IMR-90 (cell line): ENCODE measurements at regions not wholly inside any gene's neighbourhood (a gene's known extent, or its start where the extent isn't known, plus 50 kb on each side); places are given as distances from the start of the nearest gene placed in this dataset.

Experiments
- ATAC-seq: fragments of 200-7000 bp; cut with Tn5 transposase; 2 replicates; pipeline ENCODE4 v1.9.1; 2020; ENCODE audit warnings: low read depth, mild to moderate bottlenecking, moderate library complexity
- BruUV-seq: library from RNA; stranded (reverse); fragments of 400-500 nt; replicated peaks from 2 replicates; lab custom pipeline; 2021; lab: Mats Ljungman, UMichigan
- CTCF ChIA-PET: fragments of 300-600 bp; formaldehyde crosslinking; extraction: SDS; loops from one replicate; lab custom pipeline; 2021; ENCODE audit warnings: antibody characterized with exemption; lab: Yijun Ruan, JAX
- POLR2A ChIA-PET: fragments of 300-600 bp; sonication (Branson Sonifier 250); formaldehyde crosslinking; loops from one replicate; lab custom pipeline; 2022; ENCODE audit warnings: antibody characterized with exemption; ENCODE audit not compliant: unreplicated experiment; lab: Charles Lee
- DNase-seq: peaks from one replicate; pipeline ENCODE4 v3.0.0; 2013
- H2AFZ ChIP-seq: replicated peaks from 2 replicates; pipeline ENCODE3; 2013; ENCODE audit warnings: low read length, mild to moderate bottlenecking; ENCODE audit not compliant: poor library complexity
- H2AK5ac ChIP-seq: 2 replicates; pipeline ENCODE4 v1.6.1; 2013; ENCODE audit warnings: low read depth, low read length, inconsistent platforms
- H2AK9ac ChIP-seq: replicated peaks from 2 replicates; pipeline ENCODE3; 2013; ENCODE audit warnings: mild to moderate bottlenecking, low read depth, low read length, moderate library complexity; ENCODE audit not compliant: poor library complexity
- H2BK120ac ChIP-seq: 2 replicates; pipeline ENCODE4 v1.6.1; 2013; ENCODE audit warnings: low read depth, low read length, inconsistent platforms
- H2BK15ac ChIP-seq: 3 replicates; pipeline ENCODE4 v1.6.1; 2013; ENCODE audit warnings: low read depth, low read length, inconsistent platforms
- H2BK20ac ChIP-seq: 2 replicates; pipeline ENCODE4 v1.6.1; 2013; ENCODE audit warnings: low read depth, mild to moderate bottlenecking, inconsistent platforms, low read length, moderate library complexity
- H2BK5ac ChIP-seq: 2 replicates; pipeline ENCODE4 v1.6.1; 2013; ENCODE audit warnings: mild to moderate bottlenecking, low read depth, low read length, inconsistent platforms; ENCODE audit not compliant: poor library complexity, severe bottlenecking
- H3K14ac ChIP-seq: replicated peaks from 2 replicates; pipeline ENCODE4 v1.6.1; 2013; ENCODE audit warnings: low read depth, low read length, inconsistent platforms
- H3K18ac ChIP-seq: 2 replicates; pipeline ENCODE4 v1.6.1; 2013; ENCODE audit warnings: low read depth, low read length, control low read depth
- H3K23ac ChIP-seq: 2 replicates; pipeline ENCODE4 v1.6.1; 2013; ENCODE audit warnings: low read depth, low read length, inconsistent platforms
- H3K27ac ChIP-seq: 2 replicates; pipeline ENCODE4 v1.5.1; 2013; ENCODE audit warnings: mild to moderate bottlenecking, control low read depth, low read length; ENCODE audit not compliant: insufficient read depth
- H3K27me3 ChIP-seq: 2 replicates; pipeline ENCODE4 v1.6.1; 2013; ENCODE audit warnings: low read length; ENCODE audit not compliant: control insufficient read depth, insufficient read depth
- H3K36me3 ChIP-seq: 2 replicates; pipeline ENCODE4 v1.6.1; 2013; ENCODE audit warnings: low read length, mixed read lengths; ENCODE audit not compliant: control insufficient read depth, insufficient read depth
- H3K4ac ChIP-seq: 2 replicates; pipeline ENCODE4 v1.6.1; 2013; ENCODE audit warnings: low read depth, low read length, inconsistent platforms
- H3K4me1 ChIP-seq: 2 replicates; pipeline ENCODE4 v1.6.1; 2013; ENCODE audit warnings: low read length, mixed read lengths; ENCODE audit not compliant: control insufficient read depth, insufficient read depth
- H3K4me2 ChIP-seq: 2 replicates; pipeline ENCODE4 v1.6.1; 2013; ENCODE audit warnings: low read depth, mild to moderate bottlenecking, control low read depth, low read length, moderate library complexity
- H3K4me3 ChIP-seq: 2 replicates; pipeline ENCODE4 v1.5.1; 2013; ENCODE audit warnings: low read depth, mild to moderate bottlenecking, control low read depth, low read length, moderate library complexity; ENCODE audit not compliant: insufficient read depth
- H3K56ac ChIP-seq: 2 replicates; pipeline ENCODE4 v1.6.1; 2013; ENCODE audit warnings: low read length, inconsistent platforms; ENCODE audit not compliant: insufficient read depth; ENCODE audit errors: extremely low read depth
- H3K79me1 ChIP-seq, 2 experiments: 2 replicates each; pipeline ENCODE4 v1.6.1; 2013; ENCODE audit warnings: low read length in 2 of 2, inconsistent platforms in 1 of 2, low read depth in 1 of 2
- H3K9ac ChIP-seq: 2 replicates; pipeline ENCODE4 v1.6.1; 2013; ENCODE audit warnings: low read depth, low read length, control low read depth
- H3K9me1 ChIP-seq: 2 replicates; pipeline ENCODE4 v1.6.1; 2013; ENCODE audit warnings: low read length, inconsistent platforms; ENCODE audit not compliant: insufficient read depth
- H3K9me3 ChIP-seq: 2 replicates; pipeline ENCODE4 v1.6.1; 2013; ENCODE audit warnings: low read length; ENCODE audit not compliant: control insufficient read depth, insufficient read depth
- H4K20me1 ChIP-seq: 2 replicates; pipeline ENCODE4 v1.6.1; 2013; ENCODE audit warnings: low read length, inconsistent platforms; ENCODE audit not compliant: insufficient read depth
- H4K5ac ChIP-seq: 2 replicates; pipeline ENCODE4 v1.6.1; 2013; ENCODE audit warnings: mild to moderate bottlenecking, low read depth, low read length, control low read depth
- H4K8ac ChIP-seq, 2 experiments: 2 replicates each; pipeline ENCODE4 v1.6.1; 2013; ENCODE audit warnings: low read depth in 2 of 2, low read length in 2 of 2, control low read depth in 1 of 2, inconsistent platforms in 1 of 2
- H4K91ac ChIP-seq: 2 replicates; pipeline ENCODE4 v1.6.1; 2013; ENCODE audit warnings: low read depth, low read length, inconsistent platforms; ENCODE audit not compliant: insufficient read depth
- CEBPB ChIP-seq: IDR thresholded peaks from 2 replicates; pipeline ENCODE4 v1.6.1; 2012; ENCODE audit warnings: low read depth, low read length, improper control_type of control experiment
- CTCF ChIP-seq: conservative IDR thresholded peaks from 2 replicates; pipeline ENCODE4 v1.5.1; 2012; ENCODE audit warnings: mild to moderate bottlenecking, low read depth, low read length, improper control_type of control experiment
- FOS ChIP-seq: fragments of 150-350 bp; IDR thresholded peaks from 2 replicates; pipeline ENCODE4 v1.6.1; 2016; ENCODE audit warnings: low read depth, low read length
- MAFK ChIP-seq: IDR thresholded peaks from 2 replicates; pipeline ENCODE4 v1.6.1; 2012; ENCODE audit warnings: low read depth, low read length, improper control_type of control experiment
- MAZ ChIP-seq: IDR thresholded peaks from 2 replicates; pipeline ENCODE4 v1.6.1; 2012; ENCODE audit warnings: low read depth, mild to moderate bottlenecking, low read length, improper control_type of control experiment, moderate library complexity, borderline replicate concordance
- MXI1 ChIP-seq: IDR thresholded peaks from 2 replicates; pipeline ENCODE4 v1.6.1; 2012; ENCODE audit warnings: low read depth, mild to moderate bottlenecking, low read length, moderate library complexity, borderline replicate concordance
- NFE2L2 ChIP-seq: fragments of 150-350 bp; IDR thresholded peaks from 2 replicates; pipeline ENCODE4 v1.6.1; 2016; ENCODE audit warnings: low read depth, mild to moderate bottlenecking, low read length
- RCOR1 ChIP-seq: IDR thresholded peaks from 2 replicates; pipeline ENCODE4 v1.6.1; 2012; ENCODE audit warnings: mild to moderate bottlenecking, low read length, improper control_type of control experiment; ENCODE audit not compliant: insufficient replicate concordance
- RFX5 ChIP-seq: IDR thresholded peaks from 2 replicates; pipeline ENCODE4 v1.8.0; 2012; ENCODE audit warnings: low read depth, mild to moderate bottlenecking, low read length, moderate library complexity
- SMC3 ChIP-seq: fragments of 150-350 bp; IDR thresholded peaks from 2 replicates; pipeline ENCODE4 v1.6.1; 2016; ENCODE audit warnings: low read depth, mild to moderate bottlenecking, antibody characterized with exemption, low read length, moderate library complexity
- WGBS, 2 experiments: methylation state at CpG; one replicate each; pipeline versions ENCODE4 v1.1.5 to v1.1.7; 2013; ENCODE audit warnings: missing lambda C conversion rate in 2 of 2; ENCODE audit not compliant: insufficient read length in 1 of 2; ENCODE audit errors: extremely low coverage in 2 of 2; 5-methylcytosine and 5-hydroxymethylcytosine counted together
- dilution Hi-C: fragments of 300-500 bp; cut with HindIII; formaldehyde crosslinking; loops from one replicate; pipeline ENCODE4 v1.14.3; 2018; ENCODE audit warnings: low sequenced_read_pairs; ENCODE audit not compliant: unreplicated experiment
- in situ Hi-C: fragments of 300-500 bp; cut with MboI; formaldehyde crosslinking; loops from 3 replicates; pipeline ENCODE4 v1.14.3; 2019; ENCODE audit warnings: low sequenced_read_pairs, inconsistent platforms, mixed read lengths
- intact Hi-C: fragments of 100-400 bp; cut with micrococcal nuclease; formaldehyde crosslinking; loops from 2 replicates; pipeline ENCODE4 v1.10.0; 2022
- TF ChIP-seq, protein P1 (sequence below): fragments of 150-350 bp; IDR thresholded peaks from 2 replicates; pipeline ENCODE4 v1.6.1; 2017; ENCODE audit warnings: mild to moderate bottlenecking, antibody characterized with exemption, low read length, low read depth

DNA sequence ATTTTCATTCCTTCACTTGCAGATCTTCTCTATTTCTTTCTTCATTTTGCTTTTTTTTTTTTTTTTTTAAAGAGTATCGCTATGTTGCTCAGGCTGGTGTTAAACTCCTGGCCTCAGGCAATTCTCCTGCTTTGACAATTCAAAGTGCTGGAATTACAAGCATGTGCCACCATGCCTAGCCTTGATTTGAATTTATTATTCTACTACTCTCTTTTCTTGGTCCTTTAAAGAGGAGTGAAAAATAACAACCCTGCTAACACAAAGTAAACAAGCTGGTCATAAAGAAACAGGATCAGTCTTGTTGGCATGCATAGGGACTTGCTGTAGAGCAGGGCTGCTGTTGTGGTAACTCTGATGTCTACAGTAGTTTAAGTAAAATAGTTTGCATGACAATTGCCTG, 1615.3 kb upstream of the ZEB2 start:
- Histone ChIP-seq H4K8ac (no peak overlapping the region), H3K4ac (no peak overlapping the region), H2BK20ac (peak overlapping the region; percentile 66; the same call in 1 of the 2 replicates), H2AK5ac (no peak overlapping the region), H3K23ac (no peak overlapping the region), H4K91ac (peak overlapping the region; percentile 56; the same call in 1 of the 2 replicates), H3K36me3 (no peaks in the 10 kb centered on the region), H4K5ac (no peak overlapping the region; the same call in 1 of the 2 replicates), H3K4me2 (no peak overlapping the region), H3K9me1 (peaks cover 2% of the 10 kb centered on the region; the same call in 1 of the 2 replicates), H2BK5ac (no peak overlapping the region), H2AK9ac (no peak overlapping the region), H3K56ac (no peak overlapping the region), H3K14ac (no peak overlapping the region), H3K18ac (no peak overlapping the region), H2BK120ac (peak overlapping the region; percentile 52), H3K27me3 (no peaks in the 10 kb centered on the region), H3K4me3 (no peak overlapping the region), H3K9me3 (no peaks in the 10 kb centered on the region), H3K9ac (no peak overlapping the region), H2BK15ac (peak overlapping the region; percentile 68; the same call in 1 of the 3 replicates), H3K4me1 (peaks cover 2% of the 10 kb centered on the region), H3K27ac (no peak overlapping the region), H4K20me1 (no peaks in the 10 kb centered on the region), H3K79me1 (no peaks in the 10 kb centered on the region), H2AFZ (no peak overlapping the region)
- WGBS, 2 experiments, result no CpG with 5 or more reads among the region's 1 CpG
- POLR2A ChIA-PET, result no interaction called here
- no TSS peak for BruUV-seq
- TF ChIP-seq MAFK (no peak), RFX5 (no peak), SMC3 (no peak), NFE2L2 (no peak), CTCF (no peak), RCOR1 (no peak), MXI1 (no peak), CEBPB (no peak), FOS (no peak), MAZ (no peak)
- TF ChIP-seq, protein P1, sequence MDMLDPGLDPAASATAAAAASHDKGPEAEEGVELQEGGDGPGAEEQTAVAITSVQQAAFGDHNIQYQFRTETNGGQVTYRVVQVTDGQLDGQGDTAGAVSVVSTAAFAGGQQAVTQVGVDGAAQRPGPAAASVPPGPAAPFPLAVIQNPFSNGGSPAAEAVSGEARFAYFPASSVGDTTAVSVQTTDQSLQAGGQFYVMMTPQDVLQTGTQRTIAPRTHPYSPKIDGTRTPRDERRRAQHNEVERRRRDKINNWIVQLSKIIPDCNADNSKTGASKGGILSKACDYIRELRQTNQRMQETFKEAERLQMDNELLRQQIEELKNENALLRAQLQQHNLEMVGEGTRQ, result no peak
- no peak; the same call in 1 of the 2 replicates for ATAC-seq
- CTCF ChIA-PET, result no interaction called here
- in situ Hi-C loops (no loop called here), dilution Hi-C loops (no loop called here), intact Hi-C loops (no loop called here)
- no peak for DNase-seq
